CD14-positive monocyte (primary cell): ENCODE measurements at regions not wholly inside any gene's neighbourhood (a gene's known extent, or its start where the extent isn't known, plus 50 kb on each side); places are given as distances from the start of the nearest gene placed in this dataset.

Experiments used
- DNase-seq, 3 donors: peaks; one replicate each; pipeline ENCODE4 v3.0.0-alpha.2; 2011 to 2022
- H2AFZ ChIP-seq: 2 replicates; pipeline ENCODE4 v1.6.0; 2012; ENCODE audit warnings: mild to moderate bottlenecking, low read depth, low read length, inconsistent platforms; ENCODE audit not compliant: insufficient read depth, poor library complexity, severe bottlenecking
- H3K27ac ChIP-seq, 2 donors: 1 replicate in 1 of 2; 2 replicates in 1 of 2; pipeline ENCODE4 v1.5.1; 2012 to 2013; ENCODE audit warnings: low read length in 2 of 2, control low read depth in 1 of 2, inconsistent platforms in 1 of 2, low read depth in 1 of 2, mild to moderate bottlenecking in 1 of 2
- H3K27me3 ChIP-seq, 2 donors: one replicate each; pipeline versions ENCODE4 v1.6.0 to v1.6.1; 2011 to 2013; ENCODE audit warnings: low read length in 2 of 2; ENCODE audit not compliant: control insufficient read depth in 2 of 2, insufficient read depth in 2 of 2
- H3K36me3 ChIP-seq, 2 donors: replicated peaks in 1 of 2; 1 replicate in 1 of 2; 2 replicates in 1 of 2; pipeline versions ENCODE4 v1.5.1 to v1.6.1; 2012 to 2013; ENCODE audit warnings: low read length in 2 of 2, control low read depth in 1 of 2, inconsistent platforms in 1 of 2, mild to moderate bottlenecking in 1 of 2; ENCODE audit not compliant: insufficient read depth in 2 of 2, control insufficient read depth in 1 of 2
- H3K4me1 ChIP-seq, 2 donors: 1 replicate in 1 of 2; 2 replicates in 1 of 2; pipeline versions ENCODE4 v1.5.1 to v1.6.1; 2012 to 2013; ENCODE audit warnings: low read length in 2 of 2, control low read depth in 1 of 2, inconsistent platforms in 1 of 2, mild to moderate bottlenecking in 1 of 2, moderate library complexity in 1 of 2; ENCODE audit not compliant: insufficient read depth in 2 of 2, control insufficient read depth in 1 of 2
- H3K4me2 ChIP-seq: replicated peaks from 2 replicates; pipeline ENCODE3; 2012; ENCODE audit warnings: low read length, moderate library complexity, mild to moderate bottlenecking; ENCODE audit not compliant: poor library complexity, severe bottlenecking; ENCODE audit errors: extremely low read depth
- H3K4me3 ChIP-seq, 3 experiments: fragments of 200-600 bp in 1 of 3; sonication (generic) in 1 of 3; replicated peaks in 1 of 3; 1 replicate in 2 of 3; 2 replicates in 1 of 3; pipeline ENCODE4 v1.5.1; 2011 to 2013; ENCODE audit warnings: low read length in 3 of 3, mild to moderate bottlenecking in 3 of 3, control low read depth in 2 of 3, low read depth in 2 of 3, inconsistent platforms in 1 of 3, moderate library complexity in 1 of 3
- H3K79me2 ChIP-seq: 2 replicates; pipeline ENCODE4 v1.6.0; 2012; ENCODE audit warnings: mild to moderate bottlenecking, control low read depth, inconsistent platforms, low read length, moderate library complexity; ENCODE audit not compliant: insufficient read depth
- H3K9ac ChIP-seq: 2 replicates; pipeline ENCODE4 v1.6.0; 2017; ENCODE audit warnings: low read length, mild to moderate bottlenecking; ENCODE audit not compliant: insufficient read depth, poor library complexity, severe bottlenecking
- H3K9me3 ChIP-seq, 2 donors: replicated peaks in 1 of 2; 1 replicate in 1 of 2; 2 replicates in 1 of 2; pipeline versions ENCODE4 v1.5.1 to v1.6.1; 2012 to 2013; ENCODE audit warnings: low read length in 2 of 2, control low read depth in 1 of 2; ENCODE audit not compliant: control insufficient read depth in 1 of 2, insufficient read depth in 1 of 2
- H4K20me1 ChIP-seq: 2 replicates; pipeline ENCODE4 v1.6.0; 2012; ENCODE audit warnings: mild to moderate bottlenecking, low read length, control low read depth, moderate library complexity; ENCODE audit not compliant: insufficient read depth
- H3K27ac Mint-ChIP-seq, 7 donors: one replicate each; pipeline ENCODE4 v1.8.0; 2020; ENCODE audit warnings: mild to moderate bottlenecking in 7 of 7, mixed read lengths in 7 of 7, moderate library complexity in 6 of 7, inconsistent platforms in 2 of 7
- H3K27me3 Mint-ChIP-seq, 3 donors: one replicate each; pipeline ENCODE4 v1.8.0; 2021 to 2022; ENCODE audit warnings: low read depth in 3 of 3, mild to moderate bottlenecking in 3 of 3, mixed read lengths in 3 of 3, moderate library complexity in 3 of 3, inconsistent platforms in 1 of 3
- H3K36me3 Mint-ChIP-seq, 2 donors: one replicate each; pipeline ENCODE4 v1.8.0; 2020; ENCODE audit warnings: mixed read lengths in 2 of 2, inconsistent platforms in 1 of 2, mild to moderate bottlenecking in 1 of 2
- H3K4me1 Mint-ChIP-seq: one replicate; pipeline ENCODE4 v1.8.0; 2020; ENCODE audit warnings: mild to moderate bottlenecking, mixed read lengths
- H3K4me3 Mint-ChIP-seq, 2 donors: one replicate each; pipeline ENCODE4 v1.8.0; 2020; ENCODE audit warnings: mild to moderate bottlenecking in 2 of 2, mixed read lengths in 2 of 2, moderate library complexity in 1 of 2
- H3K9me3 Mint-ChIP-seq, 7 donors: one replicate each; pipeline ENCODE4 v1.8.0; 2020 to 2022; ENCODE audit warnings: mixed read lengths in 7 of 7, mild to moderate bottlenecking in 6 of 7, moderate library complexity in 6 of 7, inconsistent platforms in 2 of 7
- CTCF ChIP-seq: fragments of 200-600 bp; IDR thresholded peaks from one replicate; pipeline ENCODE4 v1.8.0; 2022; ENCODE audit warnings: antibody characterized with exemption, mild to moderate bottlenecking
- WGBS: methylation state at CpG from one replicate; pipeline ENCODE4 v1.1.5; 2013; ENCODE audit warnings: missing lambda C conversion rate; ENCODE audit not compliant: insufficient coverage; 5-methylcytosine and 5-hydroxymethylcytosine counted together
- intact Hi-C, 2 donors: fragments of 100-400 bp; cut with micrococcal nuclease; formaldehyde crosslinking; loops; one replicate each; pipeline versions ENCODE4 v1.15.0 to v1.15.1; 2023

GRCh38 chr4:124219389-124219788, 493.1 kb downstream of the ANKRD50 start:
- Mint-ChIP-seq H3K27me3 (peaks cover 0 to 1% (median 0%) of the 10 kb centered on the region in 3 donors), H3K36me3 (no peaks in the 10 kb centered on the region), H3K27ac (no peak overlapping the region), H3K4me1 (no peaks in the 10 kb centered on the region), H3K4me3 (no peak overlapping the region), H3K9me3 (peaks cover 0 to 4% (median 0%) of the 10 kb centered on the region in 7 donors)
- Histone ChIP-seq H3K4me2 (no peak overlapping the region), H3K9me3 (no peaks in the 10 kb centered on the region), H3K4me3 (no peak overlapping the region), H3K4me1 (no peaks in the 10 kb centered on the region), H3K36me3 (no peaks in the 10 kb centered on the region), H3K9ac (no peak overlapping the region), H3K27ac (no peak overlapping the region), H2AFZ (no peak overlapping the region), H4K20me1 (no peaks in the 10 kb centered on the region), H3K27me3 (no peaks in the 10 kb centered on the region), H3K79me2 (no peaks in the 10 kb centered on the region)
- no peak for DNase-seq
- no CpG with 5 or more reads among the region's 1 CpG for WGBS
- TF ChIP-seq CTCF: no peak
- intact Hi-C loops: no loop called here

- Histone ChIP-seq H3K9ac (no peak overlapping the region), H3K27me3 (no peaks in the 10 kb centered on the region), H3K4me3 (no peak overlapping the region), H3K4me2 (no peak overlapping the region), H3K9me3 (no peaks in the 10 kb centered on the region), H3K4me1 (no peaks in the 10 kb centered on the region), H3K36me3 (no peaks in the 10 kb centered on the region), H3K79me2 (no peaks in the 10 kb centered on the region), H3K27ac (no peak overlapping the region), H4K20me1 (no peaks in the 10 kb centered on the region), H2AFZ (no peak overlapping the region)
- no peaks in the 10 kb centered on the region for H3K36me3 Mint-ChIP-seq
- WGBS: 83% methylated on average over 1 of the region's 1 CpG
- no peak overlapping the region for H3K27ac Mint-ChIP-seq
- H3K4me3 Mint-ChIP-seq: no peak overlapping the region
- intact Hi-C loops: no loop called here
- TF ChIP-seq CTCF: no peak
- H3K9me3 Mint-ChIP-seq: peaks cover 0 to 5% (median 1%) of the 10 kb centered on the region in 7 donors
- no peaks in the 10 kb centered on the region for H3K4me1 Mint-ChIP-seq
- H3K27me3 Mint-ChIP-seq: peaks cover 0 to 1% (median 0%) of the 10 kb centered on the region in 3 donors
- no peak for DNase-seq
Measured at GRCh38 chr4:124224256-124224655, 488.3 kb downstream of the ANKRD50 start.
